K562 (cell line): ENCODE measurements at regions not wholly inside any gene's neighbourhood (a gene's known extent, or its start where the extent isn't known, plus 50 kb on each side); places are given as distances from the start of the nearest gene placed in this dataset.

Experiments
- ATAC-seq: fragments of 200-7000 bp; cut with Tn5 transposase; 3 replicates; pipeline ENCODE4 v1.9.1; 2020; ENCODE audit warnings: moderate library complexity
- BruUV-seq: library from RNA; stranded (reverse); fragments of 400-500 nt; replicated peaks from 2 replicates; lab custom pipeline; 2021; lab: Mats Ljungman, UMichigan
- CTCF ChIA-PET: fragments of 300-600 bp; formaldehyde crosslinking; extraction: SDS; loops from one replicate; lab custom pipeline; 2021; ENCODE audit warnings: low intra/inter-chr PET ratio; lab: Yijun Ruan, JAX
- POLR2A ChIA-PET: fragments of 300-600, 350-650 bp; sonication (Branson Sonifier 250); formaldehyde crosslinking; extraction: SDS; loops from one replicate; lab custom pipeline; 2021; ENCODE audit warnings: antibody characterized with exemption, inconsistent platforms; lab: Yijun Ruan, JAX
- DNase-seq, 4 experiments: peaks; one replicate each; pipeline versions ENCODE4 v3.0.0 to v3.0.0-alpha.2; 2011 to 2018; ENCODE audit warnings: low spot score in 3 of 4, mixed read lengths in 3 of 4; ENCODE audit errors: extremely low read depth in 1 of 4
- FAIRE-seq: peaks from 2 replicates; lab custom pipeline; 2011; peaks lifted over from hg19 to GRCh38; lab: Jason Lieb, UNC
- H2AFZ ChIP-seq: 2 replicates; pipeline ENCODE4 v1.6.0; 2011; ENCODE audit warnings: low read depth, low read length, control low read depth, inconsistent platforms
- H3K27ac ChIP-seq: fragments of 200-600 bp; 3 replicates; pipeline ENCODE4 v1.8.0; 2011; ENCODE audit warnings: low read depth, mild to moderate bottlenecking, control low read depth, inconsistent platforms, low read length, moderate library complexity, mixed read lengths; ENCODE audit errors: extremely low read depth
- H3K27me3 ChIP-seq, 2 experiments: fragments of 300-600 bp in 1 of 2; 2 replicates in 1 of 2; 3 replicates in 1 of 2; pipeline versions ENCODE4 v1.6.0 to v1.8.0; 2011; ENCODE audit warnings: inconsistent platforms in 2 of 2, low read length in 2 of 2, mild to moderate bottlenecking in 1 of 2, mixed read lengths in 1 of 2, moderate library complexity in 1 of 2; ENCODE audit not compliant: control insufficient read depth in 2 of 2, insufficient read depth in 2 of 2
- H3K36me3 ChIP-seq: fragments of 300-600 bp; 3 replicates; pipeline ENCODE4 v1.8.0; 2011; ENCODE audit warnings: mild to moderate bottlenecking, low read length, inconsistent platforms; ENCODE audit not compliant: control insufficient read depth, insufficient read depth
- H3K4me1 ChIP-seq, 2 experiments: fragments of 200-600 bp in 1 of 2; replicated peaks in 1 of 2; 2 replicates in 1 of 2; 3 replicates in 1 of 2; pipeline versions ENCODE4 v1.5.1 to v1.8.0; 2011; ENCODE audit warnings: inconsistent platforms in 2 of 2, low read length in 2 of 2, mild to moderate bottlenecking in 1 of 2, mixed read lengths in 1 of 2, moderate library complexity in 1 of 2; ENCODE audit not compliant: control insufficient read depth in 2 of 2, insufficient read depth in 2 of 2
- H3K4me2 ChIP-seq: 2 replicates; pipeline ENCODE4 v1.6.1; 2011; ENCODE audit warnings: low read length, control low read depth, inconsistent platforms, mixed read lengths; ENCODE audit not compliant: insufficient read depth
- H3K4me3 ChIP-seq: fragments of 200-600 bp; sonication (generic), shearing (Covaris generic); 2 replicates; pipeline ENCODE4 v1.5.1; 2016; ENCODE audit warnings: control low read depth, inconsistent platforms
- H3K79me2 ChIP-seq: fragments of 200-600 bp; 3 replicates; pipeline ENCODE4 v1.8.0; 2011; ENCODE audit warnings: low read length, inconsistent platforms; ENCODE audit not compliant: control insufficient read depth, insufficient read depth
- H3K9ac ChIP-seq, 2 experiments: 2 replicates each; pipeline versions ENCODE4 v1.6.0 to v1.6.1; 2011; ENCODE audit warnings: low read depth in 2 of 2, low read length in 2 of 2, control low read depth in 1 of 2, inconsistent platforms in 1 of 2, mild to moderate bottlenecking in 1 of 2, mixed read lengths in 1 of 2; ENCODE audit not compliant: insufficient read depth in 1 of 2
- H3K9me1 ChIP-seq: one replicate; pipeline ENCODE4 v1.6.0; 2011; ENCODE audit warnings: inconsistent platforms, mild to moderate bottlenecking, low read length, moderate library complexity; ENCODE audit not compliant: control insufficient read depth, insufficient read depth
- H3K9me3 ChIP-seq: replicated peaks from 2 replicates; pipeline ENCODE4 v1.5.1; 2011; ENCODE audit warnings: low read depth, low read length, inconsistent platforms; ENCODE audit not compliant: control insufficient read depth, insufficient read depth
- H4K20me1 ChIP-seq: replicated peaks from 2 replicates; pipeline ENCODE4 v1.6.1; 2011; ENCODE audit warnings: low read length, inconsistent platforms, mixed read lengths; ENCODE audit not compliant: control insufficient read depth, insufficient read depth
- BRF2 ChIP-seq: IDR thresholded peaks from 3 replicates; pipeline ENCODE4 v1.6.1; 2011; ENCODE audit warnings: borderline replicate concordance, mild to moderate bottlenecking; ENCODE audit not compliant: insufficient read length, insufficient read depth
- EZH2 ChIP-seq: IDR thresholded peaks from 2 replicates; pipeline ENCODE4 v1.6.1; 2012; ENCODE audit warnings: low read depth, mild to moderate bottlenecking, inconsistent platforms, low read length, borderline replicate concordance
- GTF2E2 ChIP-seq: fragments of 200-800 bp; sonication (Bioruptor generic); IDR thresholded peaks from 2 replicates; pipeline ENCODE4 v1.6.1; 2016; ENCODE audit warnings: missing genetic modification characterization, missing compliant biosample characterization
- KDM2B ChIP-seq: fragments of 250-450 bp; sonication (Bioruptor Pico); IDR thresholded peaks from 2 replicates; pipeline ENCODE4 v1.8.0; 2021; ENCODE audit warnings: mild to moderate bottlenecking, moderate library complexity
- KLF13 ChIP-seq: fragments of 450-650 bp; IDR thresholded peaks from 2 replicates; pipeline ENCODE4 v1.6.1; 2016; ENCODE audit warnings: missing genetic modification characterization, low read depth, mild to moderate bottlenecking, missing compliant biosample characterization, moderate library complexity, borderline replicate concordance
- PHB ChIP-seq: fragments of 250-450 bp; sonication (Bioruptor Pico); IDR thresholded peaks from 2 replicates; pipeline ENCODE4 v1.5.0; 2021
- SMC3 ChIP-seq: conservative IDR thresholded peaks from 2 replicates; pipeline ENCODE4 v1.6.1; 2011; ENCODE audit warnings: low read depth, low read length, improper control_type of control experiment; ENCODE audit not compliant: insufficient read depth
- TEAD2 ChIP-seq: fragments of 450-650 bp; IDR thresholded peaks from 2 replicates; pipeline ENCODE4 v1.6.1; 2016; ENCODE audit warnings: missing genetic modification characterization, control low read depth, missing compliant biosample characterization
- ZBTB5 ChIP-seq: fragments of 450-650 bp; IDR thresholded peaks from 2 replicates; pipeline ENCODE4 v1.6.1; 2017; ENCODE audit warnings: antibody characterized with exemption
- ZBTB8A ChIP-seq: fragments of 450-650 bp; IDR thresholded peaks from 2 replicates; pipeline ENCODE4 v1.6.1; 2018; ENCODE audit warnings: mild to moderate bottlenecking, moderate library complexity; ENCODE audit not compliant: partially characterized antibody
- ZNF696 ChIP-seq: fragments of 250-450 bp; sonication (Bioruptor Pico); conservative IDR thresholded peaks from 2 replicates; pipeline ENCODE4 v1.4.0; 2020; ENCODE audit warnings: mild to moderate bottlenecking, moderate library complexity
- WGBS: fragments of 100-300 bp; shearing (Covaris generic); methylation state at CpG from one replicate; pipeline ENCODE4 v1.1.6; 2016; ENCODE audit warnings: low coverage, mixed read lengths; ENCODE audit not compliant: insufficient coverage; ENCODE audit errors: missing lambda C conversion rate; 5-methylcytosine and 5-hydroxymethylcytosine counted together
- in situ Hi-C: fragments of 300-500 bp; cut with MboI; formaldehyde crosslinking; loops from 4 replicates; pipeline ENCODE4 v1.15.0; 2018; ENCODE audit warnings: inconsistent platforms, mixed read lengths
- intact Hi-C: fragments of 100-400 bp; cut with micrococcal nuclease; formaldehyde crosslinking; loops from 2 replicates; pipeline ENCODE4 v1.14.2; 2022

DNA sequence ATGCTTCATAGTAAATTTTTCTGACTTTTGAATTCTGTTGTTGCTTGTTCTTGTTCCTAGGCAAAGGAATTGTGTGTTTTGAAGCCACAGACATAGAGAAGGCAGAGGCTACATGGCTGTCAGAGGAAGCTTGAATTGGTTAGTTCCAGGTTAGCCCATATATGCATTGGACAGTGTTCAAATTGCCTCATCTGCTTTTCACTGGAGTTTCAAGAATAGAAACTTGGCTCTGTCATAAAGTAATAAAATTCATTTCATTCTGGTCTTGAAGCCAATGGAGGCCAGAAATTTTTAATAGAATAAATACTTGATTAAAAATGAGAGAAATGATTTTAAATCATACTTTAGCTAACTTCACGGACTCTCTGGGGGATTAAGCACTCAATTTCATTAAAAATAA is 178.0 kb downstream of the YIPF5 start:
- no peak overlapping the region for H3K9ac ChIP-seq
- WGBS = 0% methylated on average over 1 of the region's 1 CpG
- TF ChIP-seq SMC3 (no peak), BRF2 (no peak)
- H3K4me2 ChIP-seq = no peak overlapping the region
- H2AFZ ChIP-seq = no peak overlapping the region
- intact Hi-C loops = no loop called here
- H4K20me1 ChIP-seq = no peaks in the 10 kb centered on the region
- no peaks in the 10 kb centered on the region for H3K4me1 ChIP-seq
- H3K27ac ChIP-seq = no peak overlapping the region
- 0 out of 2 replicates have a peak, but pooled peaks cover 2% of the 10 kb centered on the region for H3K9me3 ChIP-seq
- no peak for ATAC-seq
- in situ Hi-C loops = no loop called here
- FAIRE-seq = no peak
- H3K36me3 ChIP-seq = no peaks in the 10 kb centered on the region
- H3K9me1 ChIP-seq = no peaks in the 10 kb centered on the region
- no peaks in the 10 kb centered on the region for H3K27me3 ChIP-seq
- no peak for DNase-seq
- ChIA-PET CTCF (no interaction called here), POLR2A (no interaction called here)
- no peaks in the 10 kb centered on the region for H3K79me2 ChIP-seq
- H3K4me3 ChIP-seq = no peak overlapping the region
- BruUV-seq = no TSS peak

- no peak for FAIRE-seq
- no peaks in the 10 kb centered on the region for H4K20me1 ChIP-seq
- ChIA-PET CTCF (no interaction called here), POLR2A (no interaction called here)
- H3K79me2 ChIP-seq = no peaks in the 10 kb centered on the region
- H3K4me1 ChIP-seq = no peaks in the 10 kb centered on the region
- DNase-seq = no peak
- H3K36me3 ChIP-seq = no peaks in the 10 kb centered on the region
- no peaks in the 10 kb centered on the region for H3K27me3 ChIP-seq
- no peak overlapping the region for H3K27ac ChIP-seq
- no peak overlapping the region for H3K4me2 ChIP-seq
- no peaks in the 10 kb centered on the region for H3K9me1 ChIP-seq
- no peak for ATAC-seq
- intact Hi-C loops = no loop called here
- in situ Hi-C loops = no loop called here
- H3K9ac ChIP-seq = no peak overlapping the region
- no peaks in the 10 kb centered on the region for H3K9me3 ChIP-seq
- H3K4me3 ChIP-seq = no peak overlapping the region
- H2AFZ ChIP-seq = no peak overlapping the region
- no TSS peak for BruUV-seq
- TF ChIP-seq ZBTB8A (no peak), ZBTB5 (no peak), TEAD2 (tag) (no peak), KDM2B (CRISPR knock-in tag) (no peak), ZNF696 (CRISPR knock-in tag) (no peak), GTF2E2 (tag) (no peak), KLF13 (tag) (no peak), PHB (no peak), EZH2 (no peak)
Observed at GRCh38 chr5:144002876-144003275, 167.6 kb downstream of the YIPF5 start.
